ENCODE measurements at regions not wholly inside any gene's neighbourhood (a gene's known extent, or its start where the extent isn't known, plus 50 kb on each side); places are given as distances from the start of the nearest gene placed in this dataset.

GRCh38 chr12:94864987-94865386 is 138.5 kb downstream of the NDUFA12 start:
- TF ChIP-seq, protein P1, sequence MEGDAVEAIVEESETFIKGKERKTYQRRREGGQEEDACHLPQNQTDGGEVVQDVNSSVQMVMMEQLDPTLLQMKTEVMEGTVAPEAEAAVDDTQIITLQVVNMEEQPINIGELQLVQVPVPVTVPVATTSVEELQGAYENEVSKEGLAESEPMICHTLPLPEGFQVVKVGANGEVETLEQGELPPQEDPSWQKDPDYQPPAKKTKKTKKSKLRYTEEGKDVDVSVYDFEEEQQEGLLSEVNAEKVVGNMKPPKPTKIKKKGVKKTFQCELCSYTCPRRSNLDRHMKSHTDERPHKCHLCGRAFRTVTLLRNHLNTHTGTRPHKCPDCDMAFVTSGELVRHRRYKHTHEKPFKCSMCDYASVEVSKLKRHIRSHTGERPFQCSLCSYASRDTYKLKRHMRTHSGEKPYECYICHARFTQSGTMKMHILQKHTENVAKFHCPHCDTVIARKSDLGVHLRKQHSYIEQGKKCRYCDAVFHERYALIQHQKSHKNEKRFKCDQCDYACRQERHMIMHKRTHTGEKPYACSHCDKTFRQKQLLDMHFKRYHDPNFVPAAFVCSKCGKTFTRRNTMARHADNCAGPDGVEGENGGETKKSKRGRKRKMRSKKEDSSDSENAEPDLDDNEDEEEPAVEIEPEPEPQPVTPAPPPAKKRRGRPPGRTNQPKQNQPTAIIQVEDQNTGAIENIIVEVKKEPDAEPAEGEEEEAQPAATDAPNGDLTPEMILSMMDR (IDR thresholded peaks at IDR 0.05) = no peak
- no peak for TF ChIP-seq POLR2A (IDR thresholded peaks at IDR 0.05)

All from testis (tissue), 2 donors.